GM18499 (cell line): ENCODE measurements at regions not wholly inside any gene's neighbourhood (a gene's known extent, or its start where the extent isn't known, plus 50 kb on each side); places are given as distances from the start of the nearest gene placed in this dataset.

Experiments used
- ATAC-seq: cut with Tn5 transposase; IDR thresholded peaks from one replicate; pipeline ENCODE4 v1.9.1; 2021; ENCODE audit warnings: moderate number of reproducible peaks; ENCODE audit not compliant: insufficient read depth, unreplicated experiment

DNA sequence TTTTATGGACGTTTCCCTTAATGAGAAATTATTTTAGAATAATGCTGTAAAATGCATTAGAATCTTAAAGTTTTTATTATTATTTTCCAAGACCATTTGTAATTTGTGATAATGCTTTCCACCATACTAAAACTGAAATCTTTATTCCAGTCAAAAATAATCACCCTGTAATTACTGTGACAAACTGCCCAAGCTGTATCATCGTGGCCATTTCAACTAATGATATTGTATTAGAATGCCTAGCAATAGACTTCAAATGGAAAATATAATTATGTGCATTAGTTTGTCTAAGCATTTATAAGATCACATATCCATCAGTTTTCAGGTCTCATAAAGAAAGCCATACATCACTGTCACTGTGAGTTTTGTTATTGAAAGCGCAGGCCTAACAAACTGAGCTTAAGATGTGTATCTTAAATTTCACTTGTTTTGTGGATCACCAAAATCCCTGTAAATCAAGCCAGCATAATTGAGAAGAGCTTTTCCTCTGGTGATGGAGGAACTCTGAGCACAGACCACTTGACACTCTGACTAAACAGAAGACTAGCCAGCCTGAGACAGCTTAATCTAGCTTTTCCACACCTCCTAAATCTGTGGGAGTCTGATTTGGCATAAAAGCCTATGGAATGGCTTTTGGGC, 1312.2 kb upstream of the ACVR2A start:
- ATAC-seq: no peak

DNA sequence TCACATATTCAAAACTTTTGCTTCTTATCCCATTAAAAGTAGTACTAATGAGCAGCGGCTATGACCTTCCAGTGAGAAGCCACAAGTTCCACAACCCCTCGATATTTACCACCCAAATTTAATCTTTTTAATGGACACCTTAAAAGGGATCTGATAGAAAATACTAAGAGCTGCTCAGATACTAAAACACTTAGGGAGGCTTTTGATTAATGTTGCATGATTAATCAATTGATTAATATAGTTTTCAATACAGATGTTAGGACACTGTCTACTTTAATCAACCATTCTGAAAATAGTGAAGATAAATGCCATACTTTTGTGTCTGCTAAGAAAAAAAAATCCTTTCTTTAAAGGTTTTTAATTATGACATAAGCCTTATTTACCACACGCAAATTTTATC, 1312.8 kb upstream of the ACVR2A start:
- ATAC-seq: no peak

DNA sequence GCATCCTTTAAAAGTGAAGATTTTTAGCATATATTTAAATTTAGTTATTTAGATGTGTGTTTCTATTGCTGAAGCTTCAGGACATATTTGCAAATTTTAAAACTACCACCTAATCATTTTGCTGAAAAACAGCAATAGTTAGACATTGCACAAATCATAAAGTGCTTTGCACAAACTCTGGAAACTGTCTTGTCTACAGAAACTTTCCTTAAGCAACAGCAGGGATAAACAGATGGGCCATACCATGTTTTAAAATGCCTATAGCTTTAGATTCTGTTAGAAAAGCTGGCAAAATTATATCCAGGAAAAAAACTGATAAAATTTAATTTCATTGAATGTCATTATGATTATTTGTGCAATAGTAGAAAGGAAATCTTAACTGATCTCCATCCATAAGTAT, 1313.9 kb upstream of the ACVR2A start:
- ATAC-seq: no peak

DNA sequence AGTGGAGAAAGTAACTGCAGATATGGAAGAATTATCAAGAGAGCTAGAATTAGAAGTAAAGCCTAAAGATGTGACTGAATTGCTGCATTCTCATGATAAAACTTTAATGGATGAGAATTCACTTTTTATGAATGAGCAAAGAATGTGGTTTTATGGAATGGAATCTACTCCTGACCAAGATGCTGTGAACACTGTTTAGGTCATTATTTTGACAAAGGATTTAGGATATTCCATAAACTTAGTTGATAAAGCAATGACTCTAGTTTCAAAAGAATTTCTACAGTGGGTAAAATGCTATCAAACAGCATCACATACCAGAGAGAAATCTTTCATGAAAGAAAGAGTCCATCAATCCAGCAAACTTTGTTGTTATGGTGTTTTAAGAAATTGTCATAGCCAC, 1317.7 kb upstream of the ACVR2A start:
- no peak for ATAC-seq

DNA sequence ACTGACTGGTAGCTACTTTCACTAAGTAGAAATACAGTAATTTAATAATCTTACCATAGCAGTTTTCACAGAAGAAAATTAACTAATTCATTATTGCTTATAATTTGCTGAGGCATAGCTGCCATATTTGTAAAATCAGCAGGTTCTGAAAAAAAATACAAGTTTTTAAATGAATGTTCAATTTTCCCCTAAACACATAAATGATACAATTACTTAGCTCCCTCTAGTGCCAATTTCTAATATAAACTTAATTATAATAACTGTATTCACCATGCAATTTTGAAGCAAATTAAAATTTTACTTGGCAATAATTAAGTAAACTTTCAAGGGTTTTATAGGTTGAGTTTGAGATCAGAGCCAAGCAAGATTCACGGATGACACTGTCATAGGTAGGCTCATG, 1321.6 kb upstream of the ACVR2A start:
- ATAC-seq: no peak

DNA sequence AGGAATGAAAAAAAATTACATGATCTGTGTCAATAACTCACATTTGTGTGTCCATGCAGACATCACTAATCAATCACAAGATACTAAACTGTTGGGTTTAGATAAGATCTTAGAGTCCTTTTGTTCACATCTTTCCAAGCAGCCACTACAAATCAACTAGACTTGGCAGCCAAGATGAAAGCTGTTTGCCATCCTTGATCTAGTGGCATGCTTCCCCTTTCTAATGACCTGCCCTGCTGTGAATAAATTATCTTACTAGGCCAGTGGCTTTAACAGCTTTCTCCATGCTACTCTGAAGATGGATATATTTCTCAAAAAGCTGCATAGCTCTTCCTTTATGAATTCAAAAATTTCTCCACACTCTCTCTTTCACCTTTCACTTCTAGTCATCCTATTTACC, 1338.0 kb upstream of the ACVR2A start:
- ATAC-seq: no peak

DNA sequence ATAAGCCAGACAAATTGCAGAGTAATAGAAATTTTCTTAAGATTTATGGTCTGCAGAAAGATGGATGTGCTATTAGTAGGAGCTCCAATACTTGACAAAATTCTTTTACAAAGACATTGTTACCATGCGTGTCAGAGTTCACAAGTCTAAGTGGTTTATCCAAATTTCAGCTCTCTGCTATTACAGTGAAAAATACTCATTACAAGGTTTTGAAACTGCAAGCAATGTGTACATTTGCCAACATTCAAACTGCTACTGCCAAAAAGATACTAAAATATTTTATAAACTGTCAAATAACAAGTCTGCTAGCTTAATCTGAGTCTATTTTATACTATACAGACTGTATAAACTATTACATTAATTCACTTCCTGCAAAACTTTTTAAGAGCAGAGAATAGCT, 1341.5 kb upstream of the ACVR2A start:
- ATAC-seq: no peak

DNA sequence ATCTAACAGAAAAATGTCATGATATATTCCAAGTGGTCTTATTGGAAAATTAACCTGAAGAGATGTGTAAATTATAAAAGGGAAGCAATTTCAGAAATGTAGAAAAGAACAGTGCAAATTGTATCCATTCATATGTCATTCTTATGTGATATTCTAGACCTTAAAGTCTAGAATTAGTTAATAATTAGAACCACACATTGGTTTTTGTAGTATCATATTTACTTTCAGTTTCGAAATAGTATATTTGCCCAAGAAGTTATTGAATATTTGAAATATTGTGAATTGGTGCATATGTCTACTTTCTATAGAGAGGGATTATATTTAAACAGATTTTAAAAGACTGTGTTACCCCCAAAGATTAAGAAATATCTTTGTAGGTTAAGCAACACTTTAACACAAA, 1348.6 kb upstream of the ACVR2A start:
- no peak for ATAC-seq

DNA sequence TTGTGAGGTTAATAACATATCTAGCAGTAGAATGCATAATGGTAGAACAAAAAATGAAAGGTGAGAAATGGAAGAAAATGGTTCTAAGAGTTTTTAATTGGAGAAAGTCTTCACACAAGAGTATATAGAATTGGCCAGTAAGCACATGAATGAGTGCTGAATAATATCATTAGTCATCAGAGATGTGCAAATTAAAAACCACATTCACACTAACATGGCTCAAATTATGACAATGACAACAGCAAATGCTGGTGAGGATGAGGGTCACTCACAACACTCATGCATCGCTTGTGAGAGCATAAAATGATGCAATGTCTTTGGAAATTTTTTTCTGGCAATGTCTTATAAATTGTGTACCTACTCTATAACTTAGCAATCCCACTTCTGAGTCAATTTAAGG, 1355.4 kb upstream of the ACVR2A start:
- ATAC-seq: no peak

DNA sequence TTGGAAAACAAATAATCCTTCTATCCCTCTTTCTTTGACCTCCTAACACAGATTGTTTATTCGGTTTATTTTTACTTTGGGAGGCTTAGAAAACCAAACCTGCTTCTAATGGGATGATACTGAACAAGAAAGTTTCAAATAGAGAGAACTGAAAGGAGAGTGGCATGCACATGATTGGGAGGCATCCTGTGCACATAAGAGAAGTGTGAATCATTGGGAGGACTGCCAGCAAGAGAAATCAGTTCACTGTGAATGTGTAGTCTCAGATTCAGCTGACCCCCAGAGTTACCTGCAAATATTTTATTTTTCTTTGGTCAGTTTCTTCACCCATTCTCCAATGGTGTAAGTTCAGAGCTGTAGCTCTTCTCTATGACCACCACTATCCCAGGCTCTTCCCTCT, 1363.2 kb upstream of the ACVR2A start:
- ATAC-seq: no peak

DNA sequence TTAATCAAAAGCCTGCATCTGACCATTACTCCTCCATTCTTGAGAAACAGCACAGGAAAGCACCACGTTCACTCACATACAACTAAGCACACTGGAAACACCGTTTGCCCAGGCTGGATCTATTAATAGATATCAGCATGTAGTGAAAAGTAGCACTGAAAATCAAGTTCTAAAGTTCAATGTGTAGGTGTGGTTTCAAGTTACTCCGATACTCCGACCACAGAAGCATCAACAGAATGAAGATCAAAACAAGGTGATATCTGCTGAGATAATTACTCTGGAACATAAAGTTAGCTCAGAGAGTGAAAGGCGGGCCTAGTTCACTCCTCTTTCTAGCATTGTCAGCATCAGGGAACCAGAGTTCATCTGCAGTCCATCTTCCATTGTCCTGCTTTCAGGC, 1367.4 kb upstream of the ACVR2A start:
- ATAC-seq: peak; percentile 46

DNA sequence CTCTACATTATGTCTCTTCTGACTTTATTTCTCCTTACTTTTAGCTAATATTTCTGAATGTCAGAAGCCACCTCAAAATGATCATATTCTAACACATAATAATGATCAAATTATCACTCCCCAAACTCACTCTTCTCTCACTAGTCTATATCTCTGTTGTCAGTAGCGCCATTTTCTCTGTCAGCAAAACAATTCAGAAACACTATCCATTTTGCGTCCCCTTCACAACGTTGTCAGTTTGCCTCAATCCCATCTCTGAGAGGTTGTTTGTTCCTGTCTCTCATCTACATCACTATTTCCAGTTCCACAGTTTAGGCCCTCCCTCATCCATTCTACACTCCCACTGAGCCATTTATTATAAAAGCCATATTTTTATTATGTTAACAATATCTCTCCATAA, 1376.3 kb upstream of the ACVR2A start:
- no peak for ATAC-seq

DNA sequence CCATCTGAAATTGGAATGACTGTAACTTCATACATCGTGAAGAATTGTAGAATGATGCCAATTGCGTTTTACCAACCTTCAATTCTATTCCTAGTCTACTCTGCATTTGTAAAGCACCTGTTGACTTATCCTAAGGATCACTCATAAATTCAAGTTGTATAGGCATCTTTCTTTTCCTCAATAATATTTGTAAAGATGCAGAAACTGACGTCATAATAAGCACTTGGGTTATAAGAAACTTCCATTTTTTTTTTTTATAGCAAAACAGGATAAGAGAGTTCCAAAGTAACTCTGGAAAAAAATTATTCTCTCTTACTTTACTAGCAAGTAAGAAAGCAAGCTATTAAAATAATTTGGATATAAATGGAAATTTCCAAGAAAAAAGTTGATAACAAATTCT, 1377.4 kb upstream of the ACVR2A start:
- no peak for ATAC-seq

DNA sequence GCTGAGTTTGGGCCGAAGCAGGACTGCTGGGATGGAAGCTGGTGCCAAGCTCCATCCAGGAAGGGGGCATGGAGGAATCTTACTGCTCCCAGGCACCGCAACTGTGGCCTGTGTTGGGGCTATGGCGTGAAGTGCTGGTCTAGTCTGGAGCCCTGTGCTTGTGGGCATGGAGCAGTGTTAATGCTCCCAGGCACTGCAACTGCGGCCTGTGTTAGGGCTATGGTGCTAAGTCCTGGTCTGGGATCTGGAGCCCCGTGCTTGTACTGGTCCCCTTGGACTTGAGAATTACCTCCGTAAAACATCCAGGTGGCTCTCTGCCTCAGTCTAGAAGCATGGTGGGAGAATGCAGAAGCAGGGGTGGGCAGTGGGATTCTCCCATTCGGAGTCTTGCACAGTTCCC, 1379.4 kb upstream of the ACVR2A start:
- ATAC-seq: no peak

DNA sequence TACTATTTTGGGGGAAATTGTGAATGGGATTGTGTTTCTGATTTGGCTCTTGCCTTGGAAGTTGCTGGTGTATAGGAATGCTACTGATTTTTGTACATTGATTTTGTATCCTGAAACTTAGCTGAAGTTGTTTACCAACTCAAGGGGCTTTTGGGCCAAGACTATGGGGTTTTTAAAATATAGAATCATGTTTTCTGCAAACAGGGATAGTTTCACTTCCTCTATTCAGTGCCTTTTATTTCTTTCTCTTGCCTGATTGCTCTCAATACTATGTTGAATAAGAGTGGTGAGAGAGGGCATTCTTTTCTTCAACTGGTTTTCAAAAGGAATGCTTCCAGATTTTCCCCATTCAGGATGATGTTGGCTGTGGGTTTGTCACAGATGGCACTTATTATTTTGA, 1383.8 kb upstream of the ACVR2A start:
- ATAC-seq: peak; percentile 90

DNA sequence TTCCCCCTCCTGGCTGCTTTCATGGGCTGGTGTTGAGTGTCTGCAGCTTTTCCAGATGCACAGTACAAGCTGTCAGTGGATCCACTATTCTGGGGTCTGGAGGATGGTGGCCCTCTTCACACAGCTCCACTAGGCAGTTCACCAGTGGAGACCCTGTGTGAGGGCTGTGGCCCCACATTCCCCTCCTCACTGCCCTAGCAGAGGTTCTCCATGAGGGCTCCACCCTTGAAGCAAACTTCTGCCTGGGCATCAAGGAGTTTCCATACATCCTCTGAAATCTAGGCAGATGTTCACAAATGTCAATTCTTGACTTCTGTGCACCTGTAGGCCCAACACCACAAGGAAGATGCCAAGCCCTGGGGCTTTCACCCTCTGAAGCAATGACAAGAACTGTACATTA, 1386.2 kb upstream of the ACVR2A start:
- no peak for ATAC-seq

DNA sequence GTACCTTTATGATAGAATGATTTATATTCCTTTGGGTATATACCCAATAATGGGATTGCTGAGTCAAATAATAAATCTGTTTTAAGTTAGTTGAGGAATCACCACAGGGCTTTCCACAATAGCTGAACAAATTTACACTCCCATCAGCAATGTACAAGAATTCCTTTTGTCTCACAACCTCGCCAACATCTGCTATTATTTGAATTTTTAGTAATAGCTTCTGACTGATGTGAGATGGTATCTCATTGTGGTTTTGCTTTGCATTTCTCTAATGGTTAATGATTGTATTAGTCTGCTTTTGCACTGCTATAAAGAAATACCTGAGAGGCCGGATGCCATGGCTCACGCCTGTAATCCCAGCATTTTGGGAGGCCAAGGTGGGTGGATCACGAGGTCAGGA, 1387.6 kb upstream of the ACVR2A start:
- ATAC-seq: no peak

DNA sequence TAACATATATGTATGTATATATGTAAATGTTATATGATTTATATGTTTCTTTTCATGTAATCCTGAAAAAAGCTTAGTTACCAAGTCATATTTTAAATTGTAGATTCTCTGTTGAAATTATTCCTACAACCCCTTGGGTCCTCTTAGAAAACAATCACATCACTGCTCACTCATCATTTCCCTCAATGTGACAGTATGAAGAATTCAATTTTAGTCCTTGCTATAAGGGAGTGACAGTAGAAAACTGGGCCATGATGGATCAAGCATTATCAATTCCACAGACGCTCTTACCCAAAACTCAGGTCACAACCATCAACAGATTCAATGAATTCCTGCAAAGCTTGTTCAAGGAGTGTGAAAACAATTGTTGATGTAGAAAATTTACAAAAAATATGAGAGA, 1389.5 kb upstream of the ACVR2A start:
- no peak for ATAC-seq

DNA sequence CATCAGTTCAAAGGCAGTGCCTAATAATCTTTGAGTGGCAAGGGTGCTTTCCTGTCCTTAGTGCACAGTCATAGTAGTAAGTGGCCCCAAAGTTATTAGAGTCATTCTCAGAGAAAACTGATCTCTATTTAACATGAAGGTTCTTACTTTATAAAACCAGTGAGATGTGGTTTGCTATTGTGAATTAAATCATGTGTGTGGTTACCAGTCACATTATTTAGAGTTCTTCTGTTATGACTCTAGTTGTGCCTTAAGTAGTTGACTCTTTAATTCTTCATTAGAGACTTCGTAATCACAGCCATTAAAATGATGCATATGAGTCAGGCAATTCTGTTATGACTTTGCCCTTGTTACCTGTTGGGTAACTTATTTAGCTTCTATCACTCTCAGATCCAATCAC, 1392.9 kb upstream of the ACVR2A start:
- ATAC-seq: no peak

DNA sequence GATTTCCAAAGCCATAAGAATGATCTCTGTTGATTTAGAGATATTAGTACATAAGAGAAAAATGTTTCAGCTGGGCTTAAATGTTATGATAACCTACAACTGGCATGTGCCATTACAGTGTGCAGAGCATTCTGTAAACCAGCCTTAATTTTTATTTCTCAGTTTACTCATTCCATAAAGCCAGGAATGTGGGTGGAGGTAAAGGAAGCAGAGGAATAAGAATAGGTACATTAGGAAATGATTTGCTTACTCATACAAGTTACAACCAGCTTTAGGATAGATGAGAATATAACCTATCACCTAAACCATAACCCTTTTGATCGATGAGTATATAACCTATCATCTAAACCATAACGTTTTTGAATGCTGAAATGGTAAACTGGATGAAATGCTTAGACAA, 1394.7 kb upstream of the ACVR2A start:
- no peak for ATAC-seq

DNA sequence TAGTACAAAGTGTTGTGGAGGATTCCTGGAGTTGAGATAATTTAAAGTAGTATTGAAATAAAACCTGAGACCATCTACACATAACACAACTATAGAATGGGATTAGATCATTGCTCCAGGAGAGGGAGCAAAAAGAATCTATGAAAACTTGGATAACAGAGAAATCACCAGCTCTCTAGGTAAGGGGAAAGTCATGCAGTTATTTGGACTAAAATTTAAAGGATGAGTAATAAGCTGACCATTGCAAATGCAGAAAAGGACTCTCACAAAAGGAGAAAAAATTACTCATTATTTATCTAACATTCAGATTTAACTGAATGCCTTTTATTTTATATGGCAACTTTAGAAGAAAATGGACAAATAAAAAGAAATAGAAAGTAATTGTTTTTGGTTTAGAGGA, 1399.8 kb upstream of the ACVR2A start:
- ATAC-seq: no peak

DNA sequence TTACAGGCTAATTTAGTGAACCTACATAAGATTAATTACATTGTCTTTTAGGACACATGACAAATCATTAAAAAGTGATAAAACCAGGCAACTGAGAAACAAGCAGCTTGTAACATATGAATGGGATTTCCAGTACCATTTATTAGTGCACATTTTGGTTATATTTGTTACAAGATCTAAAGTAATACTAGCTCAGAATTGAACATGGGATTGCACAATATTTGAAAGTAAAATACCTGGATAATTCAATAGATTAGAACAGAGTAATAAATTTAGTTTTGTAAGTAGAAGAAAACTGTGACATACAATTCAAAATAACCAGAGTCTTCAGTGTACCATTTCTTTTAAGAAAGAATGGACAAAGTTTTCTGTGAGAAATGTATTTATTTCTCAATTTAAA, 1400.7 kb upstream of the ACVR2A start:
- no peak for ATAC-seq

DNA sequence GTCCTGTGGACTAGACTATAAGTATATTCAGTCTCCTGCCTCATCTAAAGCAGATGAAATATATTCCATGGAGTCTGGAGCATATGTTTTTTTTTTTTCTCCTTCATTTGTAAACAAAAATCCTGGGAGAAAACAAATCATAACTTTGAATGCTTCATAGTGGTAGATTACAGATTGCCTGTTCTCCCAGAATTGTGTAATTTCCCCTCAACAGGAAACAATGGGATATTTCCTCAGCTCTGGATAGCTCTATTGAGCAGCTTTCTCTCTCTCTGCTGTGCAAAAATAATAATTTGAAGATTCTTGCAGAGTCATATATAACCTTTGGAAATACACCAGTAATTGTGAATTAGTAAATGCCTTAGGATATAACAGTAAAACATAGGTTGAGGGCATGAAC, 1406.6 kb upstream of the ACVR2A start:
- ATAC-seq: no peak
